ENCODE measurements at regions not wholly inside any gene's neighbourhood (a gene's known extent, or its start where the extent isn't known, plus 50 kb on each side); places are given as distances from the start of the nearest gene placed in this dataset.

GRCh38 chr15:61390138-61390537 lies 161.0 kb upstream of the RORA start:
- no peaks in the 10 kb centered on the region for H3K9me3 ChIP-seq (ENCODE audit: control insufficient read depth in 2 of 2, low read length in 2 of 2)
- H3K27me3 ChIP-seq (ENCODE audit: control insufficient read depth in 1 of 2, insufficient read depth in 2 of 2, low read length in 2 of 2), result no peaks in the 10 kb centered on the region
- H3K4me1 ChIP-seq (ENCODE audit: control insufficient read depth, insufficient read depth, low read length), result no peaks in the 10 kb centered on the region
- no peak overlapping the region for H3K27ac ChIP-seq (ENCODE audit: low read length)
- H3K9ac ChIP-seq (ENCODE audit: low read length in 2 of 2), result no peak overlapping the region
- H3K36me3 ChIP-seq (ENCODE audit: control insufficient read depth in 2 of 2, insufficient read depth in 2 of 2, low read length in 2 of 2), result no peaks in the 10 kb centered on the region
- H3K4me3 ChIP-seq (ENCODE audit: low read length in 2 of 2), result no peak overlapping the region

GRCh38 chr15:61389334-61390028 lies 160.4 kb upstream of the RORA start:
- H3K27ac ChIP-seq (ENCODE audit: low read length), result no peak overlapping the region
- H3K9me3 ChIP-seq (ENCODE audit: control insufficient read depth in 2 of 2, low read length in 2 of 2), result no peaks in the 10 kb centered on the region
- no peak overlapping the region for H3K4me3 ChIP-seq (ENCODE audit: low read length in 2 of 2)
- no peaks in the 10 kb centered on the region for H3K4me1 ChIP-seq (ENCODE audit: control insufficient read depth, insufficient read depth, low read length)
- no peaks in the 10 kb centered on the region for H3K36me3 ChIP-seq (ENCODE audit: control insufficient read depth in 2 of 2, insufficient read depth in 2 of 2, low read length in 2 of 2)
- H3K9ac ChIP-seq (ENCODE audit: low read length in 2 of 2), result no peak overlapping the region
- no peaks in the 10 kb centered on the region for H3K27me3 ChIP-seq (ENCODE audit: control insufficient read depth in 1 of 2, insufficient read depth in 2 of 2, low read length in 2 of 2)

DNA sequence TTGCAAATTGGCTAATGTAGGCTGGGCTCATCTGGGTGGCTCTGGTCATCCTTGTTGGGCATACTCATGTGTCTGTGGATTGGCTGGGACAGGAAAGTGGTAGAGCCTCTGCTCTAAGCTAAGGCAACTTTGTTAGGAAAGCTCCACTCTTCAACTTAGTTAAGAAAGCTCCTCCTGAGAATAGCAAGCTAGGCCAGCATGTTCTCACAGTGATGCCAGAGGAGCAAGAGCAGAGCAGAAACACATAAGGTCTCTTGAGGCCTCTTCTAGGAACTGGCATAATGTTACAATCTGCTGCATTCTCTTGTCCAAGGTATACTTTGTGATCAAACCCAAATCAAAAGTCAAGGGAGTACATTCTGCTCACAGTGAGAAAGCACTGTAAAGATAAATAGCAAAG lies 158.6 kb upstream of the RORA start:
- Histone ChIP-seq H3K27me3 (ENCODE audit: control insufficient read depth in 1 of 2, insufficient read depth in 2 of 2, low read length in 2 of 2) (no peaks in the 10 kb centered on the region), H3K4me3 (ENCODE audit: low read length in 2 of 2) (no peak overlapping the region), H3K36me3 (ENCODE audit: control insufficient read depth in 2 of 2, insufficient read depth in 2 of 2, low read length in 2 of 2) (no peaks in the 10 kb centered on the region), H3K4me1 (ENCODE audit: control insufficient read depth, insufficient read depth, low read length) (no peaks in the 10 kb centered on the region), H3K9me3 (ENCODE audit: control insufficient read depth in 2 of 2, low read length in 2 of 2) (no peaks in the 10 kb centered on the region), H3K27ac (ENCODE audit: low read length) (no peak overlapping the region), H3K9ac (ENCODE audit: low read length in 2 of 2) (no peak overlapping the region)

- Histone ChIP-seq H3K9me3 (ENCODE audit: control insufficient read depth in 2 of 2, low read length in 2 of 2) (no peaks in the 10 kb centered on the region), H3K27me3 (ENCODE audit: control insufficient read depth in 1 of 2, insufficient read depth in 2 of 2, low read length in 2 of 2) (no peaks in the 10 kb centered on the region), H3K4me1 (ENCODE audit: control insufficient read depth, insufficient read depth, low read length) (no peaks in the 10 kb centered on the region), H3K9ac (ENCODE audit: low read length in 2 of 2) (no peak overlapping the region), H3K4me3 (ENCODE audit: low read length in 2 of 2) (no peak overlapping the region), H3K27ac (ENCODE audit: low read length) (no peak overlapping the region), H3K36me3 (ENCODE audit: control insufficient read depth in 2 of 2, insufficient read depth in 2 of 2, low read length in 2 of 2) (no peaks in the 10 kb centered on the region)
Measured at GRCh38 chr15:61383421-61383820, 154.3 kb upstream of the RORA start.

GRCh38 chr15:61382927-61383326 lies 153.8 kb upstream of the RORA start:
- Histone ChIP-seq H3K9ac (ENCODE audit: low read length in 2 of 2) (no peak overlapping the region), H3K27me3 (ENCODE audit: control insufficient read depth in 1 of 2, insufficient read depth in 2 of 2, low read length in 2 of 2) (no peaks in the 10 kb centered on the region), H3K4me1 (ENCODE audit: control insufficient read depth, insufficient read depth, low read length) (no peaks in the 10 kb centered on the region), H3K36me3 (ENCODE audit: control insufficient read depth in 2 of 2, insufficient read depth in 2 of 2, low read length in 2 of 2) (no peaks in the 10 kb centered on the region), H3K4me3 (ENCODE audit: low read length in 2 of 2) (no peak overlapping the region), H3K9me3 (ENCODE audit: control insufficient read depth in 2 of 2, low read length in 2 of 2) (no peaks in the 10 kb centered on the region), H3K27ac (ENCODE audit: low read length) (no peak overlapping the region)

DNA sequence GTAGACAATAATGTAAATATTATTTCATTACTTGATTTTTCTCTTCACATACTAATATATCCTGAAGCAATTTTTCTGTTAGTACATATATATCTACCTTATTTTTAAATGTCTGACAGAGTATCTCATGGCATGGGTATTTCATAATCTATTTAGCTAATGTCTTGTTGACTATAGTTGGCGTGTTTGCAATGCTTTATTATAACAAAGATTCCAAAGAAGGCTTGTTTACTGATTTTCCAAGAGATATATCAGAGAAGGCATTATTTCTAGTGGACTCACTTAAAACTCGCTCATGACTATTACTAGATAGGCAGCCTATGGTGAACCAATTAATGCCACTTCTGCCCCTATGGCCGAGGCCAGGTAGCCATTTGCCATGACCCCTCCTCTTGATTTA lies 152.4 kb upstream of the RORA start:
- no peaks in the 10 kb centered on the region for H3K9me3 ChIP-seq (ENCODE audit: control insufficient read depth in 2 of 2, low read length in 2 of 2)
- no peak overlapping the region for H3K9ac ChIP-seq (ENCODE audit: low read length in 2 of 2)
- no peaks in the 10 kb centered on the region for H3K36me3 ChIP-seq (ENCODE audit: control insufficient read depth in 2 of 2, insufficient read depth in 2 of 2, low read length in 2 of 2)
- H3K27me3 ChIP-seq (ENCODE audit: control insufficient read depth in 1 of 2, insufficient read depth in 2 of 2, low read length in 2 of 2), result no peaks in the 10 kb centered on the region
- no peak overlapping the region for H3K4me3 ChIP-seq (ENCODE audit: low read length in 2 of 2)
- H3K4me1 ChIP-seq (ENCODE audit: control insufficient read depth, insufficient read depth, low read length), result no peaks in the 10 kb centered on the region
- H3K27ac ChIP-seq (ENCODE audit: low read length), result no peak overlapping the region

DNA sequence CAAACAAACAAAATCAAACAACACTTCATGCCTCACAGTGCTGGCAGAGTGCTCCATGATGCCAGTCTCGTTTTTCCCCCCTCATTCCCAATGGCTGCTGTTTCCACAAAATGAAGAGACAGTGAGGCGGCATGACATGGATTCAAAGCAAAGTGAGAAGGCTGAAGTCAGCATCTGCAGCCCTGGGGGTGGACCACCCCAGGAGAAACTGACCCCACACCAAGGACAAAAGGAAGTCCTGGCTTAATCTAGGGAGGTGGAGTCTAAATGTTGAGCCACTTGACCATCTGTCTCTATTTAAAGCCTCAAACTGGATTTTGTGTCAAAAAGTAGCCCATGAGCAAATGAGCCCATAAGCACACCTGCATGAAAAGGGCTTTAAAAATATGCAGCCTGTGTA lies 151.2 kb upstream of the RORA start:
- no peaks in the 10 kb centered on the region for H3K9me3 ChIP-seq (ENCODE audit: control insufficient read depth in 2 of 2, low read length in 2 of 2)
- H3K27ac ChIP-seq (ENCODE audit: low read length), result no peak overlapping the region
- no peak overlapping the region for H3K9ac ChIP-seq (ENCODE audit: low read length in 2 of 2)
- H3K36me3 ChIP-seq (ENCODE audit: control insufficient read depth in 2 of 2, insufficient read depth in 2 of 2, low read length in 2 of 2), result no peaks in the 10 kb centered on the region
- H3K4me1 ChIP-seq (ENCODE audit: control insufficient read depth, insufficient read depth, low read length), result no peaks in the 10 kb centered on the region
- no peak overlapping the region for H3K4me3 ChIP-seq (ENCODE audit: low read length in 2 of 2)
- H3K27me3 ChIP-seq (ENCODE audit: control insufficient read depth in 1 of 2, insufficient read depth in 2 of 2, low read length in 2 of 2), result no peaks in the 10 kb centered on the region

DNA sequence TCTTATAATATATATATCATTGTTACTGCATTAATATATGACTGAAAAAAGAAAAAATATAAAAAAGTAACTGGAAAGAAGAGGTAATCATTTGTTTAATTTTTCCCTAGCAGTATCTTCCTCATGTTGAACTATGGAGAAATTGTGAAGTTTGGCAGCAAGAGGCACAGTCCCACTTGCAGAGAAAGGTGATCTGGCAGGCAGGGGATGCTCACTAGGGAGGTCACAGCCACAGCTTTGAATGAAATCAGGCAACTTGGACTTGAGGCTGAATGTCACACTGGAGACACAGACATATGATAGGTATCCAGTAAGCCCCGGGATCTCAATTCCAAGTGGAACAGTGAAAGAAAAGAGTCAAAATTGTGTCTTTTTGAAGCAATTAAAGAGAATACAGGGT lies 149.9 kb upstream of the RORA start:
- H3K27ac ChIP-seq (ENCODE audit: low read length), result no peak overlapping the region
- H3K9me3 ChIP-seq (ENCODE audit: control insufficient read depth in 2 of 2, low read length in 2 of 2), result peaks cover 0 to 4% of the 10 kb centered on the region in 2 donors
- H3K9ac ChIP-seq (ENCODE audit: low read length in 2 of 2), result no peak overlapping the region
- H3K36me3 ChIP-seq (ENCODE audit: control insufficient read depth in 2 of 2, insufficient read depth in 2 of 2, low read length in 2 of 2), result no peaks in the 10 kb centered on the region
- H3K4me1 ChIP-seq (ENCODE audit: control insufficient read depth, insufficient read depth, low read length), result no peaks in the 10 kb centered on the region
- no peak overlapping the region for H3K4me3 ChIP-seq (ENCODE audit: low read length in 2 of 2)
- no peaks in the 10 kb centered on the region for H3K27me3 ChIP-seq (ENCODE audit: control insufficient read depth in 1 of 2, insufficient read depth in 2 of 2, low read length in 2 of 2)

DNA sequence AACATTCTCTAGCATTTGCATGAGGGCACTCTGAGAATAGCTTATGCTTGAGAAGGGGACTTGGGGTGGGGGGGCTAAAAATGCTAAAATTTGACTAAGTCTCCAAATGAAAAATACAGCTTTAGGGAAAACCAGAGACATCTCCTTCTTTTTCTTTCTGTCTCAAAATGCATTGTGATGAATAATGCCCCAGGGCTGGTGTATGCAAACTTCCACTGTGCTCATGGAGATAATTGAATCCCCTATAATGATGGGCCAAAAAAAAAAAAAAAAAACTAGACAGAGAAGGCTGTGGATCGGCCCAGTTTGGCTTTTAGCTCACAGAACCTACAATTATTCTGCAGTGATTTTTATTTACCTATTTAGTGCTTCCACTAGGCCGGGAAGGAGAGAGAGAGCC lies 147.9 kb upstream of the RORA start:
- Histone ChIP-seq H3K27ac (ENCODE audit: low read length) (no peak overlapping the region), H3K9ac (ENCODE audit: low read length in 2 of 2) (no peak overlapping the region), H3K27me3 (ENCODE audit: control insufficient read depth in 1 of 2, insufficient read depth in 2 of 2, low read length in 2 of 2) (no peaks in the 10 kb centered on the region), H3K4me1 (ENCODE audit: control insufficient read depth, insufficient read depth, low read length) (no peaks in the 10 kb centered on the region), H3K9me3 (ENCODE audit: control insufficient read depth in 2 of 2, low read length in 2 of 2) (peaks cover 0 to 4% of the 10 kb centered on the region in 2 donors), H3K4me3 (ENCODE audit: low read length in 2 of 2) (no peak overlapping the region), H3K36me3 (ENCODE audit: control insufficient read depth in 2 of 2, insufficient read depth in 2 of 2, low read length in 2 of 2) (no peaks in the 10 kb centered on the region)

DNA sequence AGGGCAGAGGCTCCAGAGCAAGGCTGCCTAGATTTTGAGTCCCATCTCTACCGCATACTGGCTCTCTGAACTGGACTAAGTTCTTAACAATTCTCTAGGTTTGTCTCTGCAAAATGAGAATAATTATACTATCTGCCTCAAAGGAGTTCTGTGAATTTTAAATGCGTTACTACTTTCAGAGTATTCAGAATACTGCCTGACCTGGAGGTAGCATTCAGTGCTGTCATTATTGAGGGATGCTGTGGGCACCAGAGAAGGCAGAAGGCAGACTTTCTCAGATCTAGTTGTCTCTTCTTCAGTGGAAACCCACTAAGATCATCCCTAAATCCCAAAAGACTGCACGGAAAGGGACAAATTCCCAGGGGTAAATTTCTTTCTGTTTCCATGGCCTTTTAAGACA lies 147.4 kb upstream of the RORA start:
- no peaks in the 10 kb centered on the region for H3K36me3 ChIP-seq (ENCODE audit: control insufficient read depth in 2 of 2, insufficient read depth in 2 of 2, low read length in 2 of 2)
- no peak overlapping the region for H3K27ac ChIP-seq (ENCODE audit: low read length)
- H3K9ac ChIP-seq (ENCODE audit: low read length in 2 of 2), result no peak overlapping the region
- H3K9me3 ChIP-seq (ENCODE audit: control insufficient read depth in 2 of 2, low read length in 2 of 2), result peaks cover 0 to 4% of the 10 kb centered on the region in 2 donors
- H3K4me3 ChIP-seq (ENCODE audit: low read length in 2 of 2), result no peak overlapping the region
- no peaks in the 10 kb centered on the region for H3K27me3 ChIP-seq (ENCODE audit: control insufficient read depth in 1 of 2, insufficient read depth in 2 of 2, low read length in 2 of 2)
- H3K4me1 ChIP-seq (ENCODE audit: control insufficient read depth, insufficient read depth, low read length), result no peaks in the 10 kb centered on the region

DNA sequence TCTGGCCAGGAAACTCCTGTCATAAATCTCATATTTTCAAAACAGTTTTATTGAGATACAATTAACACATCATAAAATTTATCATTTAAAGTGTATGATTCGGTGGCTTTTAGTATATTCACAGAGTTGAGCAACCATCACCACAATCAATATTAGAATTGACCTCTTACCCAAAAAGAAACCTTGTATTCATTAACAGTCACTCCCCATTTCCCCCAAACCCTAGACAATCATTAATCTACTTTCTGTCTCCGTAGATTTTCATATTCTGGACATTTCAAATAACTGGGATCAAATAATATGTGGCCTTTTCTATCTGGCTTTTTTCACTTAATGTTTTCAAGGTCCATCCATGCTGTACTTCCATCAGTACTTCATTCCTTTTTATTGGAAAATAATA lies 145.7 kb upstream of the RORA start:
- no peaks in the 10 kb centered on the region for H3K27me3 ChIP-seq (ENCODE audit: control insufficient read depth in 1 of 2, insufficient read depth in 2 of 2, low read length in 2 of 2)
- no peak overlapping the region for H3K27ac ChIP-seq (ENCODE audit: low read length)
- H3K9me3 ChIP-seq (ENCODE audit: control insufficient read depth in 2 of 2, low read length in 2 of 2), result peaks cover 0 to 4% of the 10 kb centered on the region in 2 donors
- no peak overlapping the region for H3K9ac ChIP-seq (ENCODE audit: low read length in 2 of 2)
- no peaks in the 10 kb centered on the region for H3K36me3 ChIP-seq (ENCODE audit: control insufficient read depth in 2 of 2, insufficient read depth in 2 of 2, low read length in 2 of 2)
- no peaks in the 10 kb centered on the region for H3K4me1 ChIP-seq (ENCODE audit: control insufficient read depth, insufficient read depth, low read length)
- H3K4me3 ChIP-seq (ENCODE audit: low read length in 2 of 2), result no peak overlapping the region

Measured in stomach smooth muscle (tissue), 2 donors.